Mucosa of descending colon (tissue), 3 donors: ENCODE measurements at regions not wholly inside any gene's neighbourhood (a gene's known extent, or its start where the extent isn't known, plus 50 kb on each side); places are given as distances from the start of the nearest gene placed in this dataset.

Experiments used
- ATAC-seq: fragments of 200-7000 bp; cut with Tn5 transposase; one replicate; pipeline ENCODE4 v1.9.1; 2020; ENCODE audit warnings: mild to moderate bottlenecking, moderate library complexity
- DNase-seq, 3 donors: peaks; one replicate each; pipeline ENCODE4 v3.0.0-alpha.2; 2020
- H3K36me3 ChIP-seq: fragments of 200-600 bp; one replicate; pipeline ENCODE4 v1.8.0; 2021; ENCODE audit warnings: low read depth, mild to moderate bottlenecking
- H3K4me1 ChIP-seq: fragments of 200-600 bp; one replicate; pipeline ENCODE4 v1.8.0; 2021; ENCODE audit warnings: low read depth, mild to moderate bottlenecking
- H3K4me3 ChIP-seq: fragments of 200-600 bp; one replicate; pipeline ENCODE4 v1.8.0; 2021; ENCODE audit warnings: mild to moderate bottlenecking
- H3K9me3 ChIP-seq: fragments of 200-600 bp; one replicate; pipeline ENCODE4 v1.8.0; 2021; ENCODE audit warnings: mild to moderate bottlenecking
- intact Hi-C, 2 donors: fragments of 100-400 bp; cut with DNase I in 1 of 2; cut with micrococcal nuclease in 1 of 2; formaldehyde crosslinking; loops; one replicate each; pipeline versions ENCODE4 v1.11.0 to v1.11.1; 2022; cut with DNase I, micrococcal nuclease
- TF ChIP-seq, protein P1 (sequence below): fragments of 200-600 bp; IDR thresholded peaks from one replicate; pipeline ENCODE4 v1.8.0; 2022; ENCODE audit warnings: antibody characterized with exemption, mild to moderate bottlenecking
- donor health status: DM: no; HTN: no; CAD: no; lungs with moderate emphysema.
- donor health status: DM: no; HTN: no; CAD: no.
- donor health status: DM: no; HTN: yes; CAD: no.

DNA sequence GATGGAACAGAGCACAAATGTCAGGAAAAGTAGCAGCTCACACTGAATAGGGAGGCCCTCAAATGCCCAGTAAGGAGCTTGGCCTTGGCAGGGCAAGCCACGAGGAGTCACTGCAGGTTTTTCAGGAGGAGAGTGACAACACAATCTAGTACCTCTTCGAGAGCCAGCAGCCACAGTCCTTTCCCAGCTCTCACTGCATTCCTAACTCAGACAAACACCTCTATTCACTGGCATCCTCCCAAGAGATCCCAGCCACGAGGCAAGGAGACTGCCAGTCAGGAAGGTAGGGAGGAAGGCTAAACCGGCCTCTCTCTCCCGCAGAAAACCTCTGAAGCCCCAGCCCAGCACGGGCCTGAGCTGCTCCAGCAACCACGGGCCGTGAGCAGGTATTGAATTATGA lies 146.0 kb upstream of the SMAD3 start:
- intact Hi-C loops: no loop called here
- TF ChIP-seq, protein P1, sequence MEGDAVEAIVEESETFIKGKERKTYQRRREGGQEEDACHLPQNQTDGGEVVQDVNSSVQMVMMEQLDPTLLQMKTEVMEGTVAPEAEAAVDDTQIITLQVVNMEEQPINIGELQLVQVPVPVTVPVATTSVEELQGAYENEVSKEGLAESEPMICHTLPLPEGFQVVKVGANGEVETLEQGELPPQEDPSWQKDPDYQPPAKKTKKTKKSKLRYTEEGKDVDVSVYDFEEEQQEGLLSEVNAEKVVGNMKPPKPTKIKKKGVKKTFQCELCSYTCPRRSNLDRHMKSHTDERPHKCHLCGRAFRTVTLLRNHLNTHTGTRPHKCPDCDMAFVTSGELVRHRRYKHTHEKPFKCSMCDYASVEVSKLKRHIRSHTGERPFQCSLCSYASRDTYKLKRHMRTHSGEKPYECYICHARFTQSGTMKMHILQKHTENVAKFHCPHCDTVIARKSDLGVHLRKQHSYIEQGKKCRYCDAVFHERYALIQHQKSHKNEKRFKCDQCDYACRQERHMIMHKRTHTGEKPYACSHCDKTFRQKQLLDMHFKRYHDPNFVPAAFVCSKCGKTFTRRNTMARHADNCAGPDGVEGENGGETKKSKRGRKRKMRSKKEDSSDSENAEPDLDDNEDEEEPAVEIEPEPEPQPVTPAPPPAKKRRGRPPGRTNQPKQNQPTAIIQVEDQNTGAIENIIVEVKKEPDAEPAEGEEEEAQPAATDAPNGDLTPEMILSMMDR: no peak
- H3K4me1 ChIP-seq: no peaks in the 10 kb centered on the region
- no peak overlapping the region for H3K4me3 ChIP-seq
- no peak for ATAC-seq
- no peaks in the 10 kb centered on the region for H3K36me3 ChIP-seq
- no peak for DNase-seq
- H3K9me3 ChIP-seq: no peaks in the 10 kb centered on the region

DNA sequence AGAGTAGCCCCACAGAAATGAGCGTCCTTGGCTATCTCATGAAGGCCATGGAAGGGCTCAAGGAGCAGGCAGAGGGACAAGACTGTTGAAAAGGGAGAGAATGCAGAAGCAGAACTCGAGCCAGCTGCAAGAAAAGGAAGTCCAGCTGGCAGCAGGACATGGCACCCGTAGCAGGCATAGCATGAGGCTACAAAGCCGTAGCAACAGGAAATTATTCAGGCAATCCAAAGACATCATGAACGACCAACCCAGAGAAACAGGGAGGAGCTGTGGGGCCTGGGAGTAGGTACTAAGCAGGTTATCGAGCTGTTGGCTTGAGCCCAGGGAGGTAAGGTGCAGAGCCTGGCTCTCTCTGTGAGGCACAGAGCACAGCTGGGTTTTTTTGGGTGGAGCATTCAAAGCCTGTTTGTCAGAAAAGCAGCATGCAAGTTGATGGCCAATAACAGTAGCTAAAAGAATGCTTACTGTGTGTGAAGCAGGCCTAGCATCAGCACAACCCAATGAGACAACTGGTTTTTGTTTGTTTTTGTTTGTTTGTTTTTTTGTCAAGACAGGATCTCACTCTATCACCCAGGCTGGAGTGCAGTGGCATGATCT lies 144.0 kb upstream of the SMAD3 start:
- Histone ChIP-seq H3K4me1 (no peaks in the 10 kb centered on the region), H3K4me3 (no peak overlapping the region), H3K9me3 (no peaks in the 10 kb centered on the region), H3K36me3 (no peaks in the 10 kb centered on the region)
- DNase-seq (peak in 1 of 3 donors; percentile 28), ATAC-seq (peak; percentile 76)
- intact Hi-C loops: no loop called here
- TF ChIP-seq, protein P1: no peak

DNA sequence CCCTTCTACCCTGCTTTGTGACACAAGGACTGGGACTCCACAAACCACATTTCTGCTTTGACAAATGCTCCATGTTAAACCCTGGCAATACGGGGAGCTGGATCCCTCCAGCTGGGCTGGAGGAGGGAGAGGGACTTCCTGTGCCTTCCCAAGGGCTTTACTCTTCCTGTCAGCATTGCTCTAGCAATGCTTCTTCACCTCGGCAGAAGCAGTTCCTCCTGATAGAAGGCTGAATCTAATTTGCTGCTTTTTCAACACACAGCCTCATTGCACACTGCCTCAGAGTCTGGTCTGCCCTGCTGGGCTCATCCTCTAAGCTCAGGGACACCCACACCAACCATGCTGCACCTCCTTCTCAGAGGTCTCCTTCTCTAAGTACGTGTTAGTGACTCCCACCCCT lies 142.8 kb upstream of the SMAD3 start:
- Histone ChIP-seq H3K4me3 (no peak overlapping the region), H3K4me1 (no peaks in the 10 kb centered on the region), H3K36me3 (no peaks in the 10 kb centered on the region), H3K9me3 (no peaks in the 10 kb centered on the region)
- DNase-seq (no peak), ATAC-seq (no peak)
- intact Hi-C loops: no loop called here
- TF ChIP-seq, protein P1: no peak

DNA sequence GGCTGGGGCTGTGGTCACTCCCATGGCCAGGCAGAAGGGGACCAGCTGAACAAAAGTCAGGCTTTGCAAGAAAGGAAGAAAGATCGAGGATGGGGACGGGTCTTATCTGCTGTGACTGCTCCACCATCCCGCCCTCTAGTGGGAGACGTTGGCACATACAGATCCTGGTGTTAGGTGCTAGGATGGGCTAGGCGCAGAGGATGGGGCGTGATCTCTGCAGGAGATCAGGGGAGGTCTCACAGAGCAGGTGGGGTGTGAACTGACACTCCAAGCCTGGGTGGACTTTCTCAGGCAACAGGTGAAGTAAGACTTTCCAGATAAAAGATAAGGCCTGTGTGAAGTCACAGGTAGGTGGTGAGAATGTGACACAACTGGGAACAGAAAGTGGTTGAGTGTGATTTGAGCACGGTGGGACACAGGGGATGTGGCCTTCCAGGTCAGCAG lies 141.9 kb upstream of the SMAD3 start:
- Histone ChIP-seq H3K36me3 (no peaks in the 10 kb centered on the region), H3K4me1 (no peaks in the 10 kb centered on the region), H3K4me3 (no peak overlapping the region), H3K9me3 (no peaks in the 10 kb centered on the region)
- ATAC-seq (peak; percentile 67), DNase-seq (peak in 2 of 3 donors; percentile 50 to 62)
- TF ChIP-seq, protein P1: peak; percentile 32
- intact Hi-C loops: no loop called here

DNA sequence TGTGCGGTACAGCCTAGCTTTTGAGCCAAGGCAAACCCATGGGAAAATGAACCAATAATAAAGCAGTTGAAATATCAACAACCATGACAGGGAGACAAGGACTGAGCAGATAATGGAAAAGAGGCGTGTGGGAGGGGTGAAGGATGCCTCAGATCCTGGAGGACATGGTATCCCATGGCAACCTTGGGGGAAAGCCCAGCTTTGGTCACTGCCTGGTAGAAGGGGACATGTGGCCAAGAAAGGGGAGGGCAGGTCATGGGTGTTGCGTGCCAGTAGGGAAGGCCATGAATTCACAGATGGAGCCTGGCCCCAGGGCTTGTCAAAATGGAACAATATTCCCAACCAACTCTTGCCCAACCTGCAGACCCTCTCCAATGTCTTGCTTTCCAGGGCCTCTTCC lies 140.5 kb upstream of the SMAD3 start:
- Histone ChIP-seq H3K9me3 (no peaks in the 10 kb centered on the region), H3K36me3 (no peaks in the 10 kb centered on the region), H3K4me3 (no peak overlapping the region), H3K4me1 (no peaks in the 10 kb centered on the region)
- no peak for DNase-seq
- intact Hi-C loops: no loop called here
- TF ChIP-seq, protein P1: no peak
- no peak for ATAC-seq

DNA sequence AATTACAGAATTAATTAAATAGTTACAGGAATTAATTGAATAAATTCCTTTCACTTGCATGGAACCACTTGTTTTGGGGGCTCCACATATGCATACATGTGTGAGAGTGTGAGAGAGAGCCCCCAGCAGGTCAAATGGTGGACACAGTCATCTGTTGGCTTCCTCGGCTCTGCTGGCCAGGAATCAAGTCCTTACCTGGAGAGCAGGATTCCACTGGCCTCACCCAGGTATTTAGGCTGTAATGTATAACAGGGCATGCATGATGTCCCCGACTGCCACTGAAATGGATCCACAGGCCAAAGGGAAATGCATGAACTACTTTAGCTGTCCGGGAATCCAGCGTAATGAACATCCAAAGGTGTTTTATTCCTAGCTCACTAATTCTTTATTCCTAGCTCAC lies 139.7 kb upstream of the SMAD3 start:
- H3K36me3 ChIP-seq: no peaks in the 10 kb centered on the region
- no peak for DNase-seq
- no peak for ATAC-seq
- intact Hi-C loops: no loop called here
- peaks cover under 1% of the 10 kb centered on the region for H3K4me1 ChIP-seq
- TF ChIP-seq, protein P1: no peak
- H3K4me3 ChIP-seq: no peak overlapping the region
- no peaks in the 10 kb centered on the region for H3K9me3 ChIP-seq
